ENCODE measurements at regions not wholly inside any gene's neighbourhood (a gene's known extent, or its start where the extent isn't known, plus 50 kb on each side); places are given as distances from the start of the nearest gene placed in this dataset.
"Not testable (repeated sequence)": the region's sequence is repeated elsewhere in the genome, so short reads cannot be mapped to it uniquely, and the experiment has no call there.

- no peaks in the 10 kb centered on the region for H3K4me1 Mint-ChIP-seq (ENCODE audit: low read depth)
- TF ChIP-seq, protein P1, sequence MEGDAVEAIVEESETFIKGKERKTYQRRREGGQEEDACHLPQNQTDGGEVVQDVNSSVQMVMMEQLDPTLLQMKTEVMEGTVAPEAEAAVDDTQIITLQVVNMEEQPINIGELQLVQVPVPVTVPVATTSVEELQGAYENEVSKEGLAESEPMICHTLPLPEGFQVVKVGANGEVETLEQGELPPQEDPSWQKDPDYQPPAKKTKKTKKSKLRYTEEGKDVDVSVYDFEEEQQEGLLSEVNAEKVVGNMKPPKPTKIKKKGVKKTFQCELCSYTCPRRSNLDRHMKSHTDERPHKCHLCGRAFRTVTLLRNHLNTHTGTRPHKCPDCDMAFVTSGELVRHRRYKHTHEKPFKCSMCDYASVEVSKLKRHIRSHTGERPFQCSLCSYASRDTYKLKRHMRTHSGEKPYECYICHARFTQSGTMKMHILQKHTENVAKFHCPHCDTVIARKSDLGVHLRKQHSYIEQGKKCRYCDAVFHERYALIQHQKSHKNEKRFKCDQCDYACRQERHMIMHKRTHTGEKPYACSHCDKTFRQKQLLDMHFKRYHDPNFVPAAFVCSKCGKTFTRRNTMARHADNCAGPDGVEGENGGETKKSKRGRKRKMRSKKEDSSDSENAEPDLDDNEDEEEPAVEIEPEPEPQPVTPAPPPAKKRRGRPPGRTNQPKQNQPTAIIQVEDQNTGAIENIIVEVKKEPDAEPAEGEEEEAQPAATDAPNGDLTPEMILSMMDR (IDR thresholded peaks at IDR 0.05), result peak; percentile 16
- peaks cover 2% of the 10 kb centered on the region for H3K9me3 Mint-ChIP-seq (ENCODE audit: low read depth)
- H3K4me3 Mint-ChIP-seq (ENCODE audit: unreplicated experiment), result no peak overlapping the region
- no peak for DNase-seq (ENCODE audit: low spot score)
- H3K27me3 Mint-ChIP-seq (ENCODE audit: low read depth), result peaks cover 4% of the 10 kb centered on the region
- no peak overlapping the region for H3K27ac Mint-ChIP-seq (ENCODE audit: unreplicated experiment)
- no peaks in the 10 kb centered on the region for H3K36me3 Mint-ChIP-seq (ENCODE audit: low read depth)
Observed at GRCh38 chr2:154507186-154507585, 191.3 kb upstream of the KCNJ3 start.

- H3K9me3 Mint-ChIP-seq (ENCODE audit: low read depth), result no peaks in the 10 kb centered on the region
Observed at GRCh38 chr2:154518872-154519271, 179.6 kb upstream of the KCNJ3 start.

GRCh38 chr2:154520951-154521350 is 177.5 kb upstream of the KCNJ3 start:
- H3K4me1 Mint-ChIP-seq (ENCODE audit: low read depth); DNase-seq (ENCODE audit: low spot score); H3K27me3 Mint-ChIP-seq (ENCODE audit: low read depth); H3K4me3 Mint-ChIP-seq (ENCODE audit: unreplicated experiment); H3K27ac Mint-ChIP-seq (ENCODE audit: unreplicated experiment); H3K36me3 Mint-ChIP-seq (ENCODE audit: low read depth); H3K9me3 Mint-ChIP-seq (ENCODE audit: low read depth): not testable (repeated sequence)

More at GRCh38 chr2:154518872-154519271, 179.6 kb upstream of the KCNJ3 start:
- Mint-ChIP-seq H3K27ac (ENCODE audit: unreplicated experiment) (no peak overlapping the region), H3K4me3 (ENCODE audit: unreplicated experiment) (no peak overlapping the region), H3K27me3 (ENCODE audit: low read depth) (peaks cover 11% of the 10 kb centered on the region), H3K4me1 (ENCODE audit: low read depth) (no peaks in the 10 kb centered on the region), H3K36me3 (ENCODE audit: low read depth) (no peaks in the 10 kb centered on the region)
- TF ChIP-seq, protein P1 (IDR thresholded peaks at IDR 0.05), result no peak
- DNase-seq (ENCODE audit: low spot score), result no peak

- Mint-ChIP-seq H3K9me3 (ENCODE audit: low read depth) (no peaks in the 10 kb centered on the region), H3K4me1 (ENCODE audit: low read depth) (no peaks in the 10 kb centered on the region), H3K27ac (ENCODE audit: unreplicated experiment) (no peak overlapping the region), H3K4me3 (ENCODE audit: unreplicated experiment) (no peak overlapping the region), H3K36me3 (ENCODE audit: low read depth) (no peaks in the 10 kb centered on the region), H3K27me3 (ENCODE audit: low read depth) (peaks cover 10% of the 10 kb centered on the region)
- DNase-seq (ENCODE audit: low spot score), result no peak
- TF ChIP-seq, protein P1 (IDR thresholded peaks at IDR 0.05), result no peak
Observed at GRCh38 chr2:154526234-154526633, 172.3 kb upstream of the KCNJ3 start.

- Mint-ChIP-seq H3K4me3 (ENCODE audit: unreplicated experiment) (no peak overlapping the region), H3K9me3 (ENCODE audit: low read depth) (no peaks in the 10 kb centered on the region), H3K27me3 (ENCODE audit: low read depth) (peaks cover 7% of the 10 kb centered on the region), H3K27ac (ENCODE audit: unreplicated experiment) (no peak overlapping the region), H3K36me3 (ENCODE audit: low read depth) (no peaks in the 10 kb centered on the region), H3K4me1 (ENCODE audit: low read depth) (peaks cover 3% of the 10 kb centered on the region)
- TF ChIP-seq, protein P1 (IDR thresholded peaks at IDR 0.05), result no peak
- DNase-seq (ENCODE audit: low spot score), result no peak
Observed at GRCh38 chr2:154527962-154528361, 170.5 kb upstream of the KCNJ3 start.

GRCh38 chr2:154532004-154532403 is 166.5 kb upstream of the KCNJ3 start:
- DNase-seq (ENCODE audit: low spot score), result no peak
- Mint-ChIP-seq H3K36me3 (ENCODE audit: low read depth) (no peaks in the 10 kb centered on the region), H3K4me3 (ENCODE audit: unreplicated experiment) (no peak overlapping the region), H3K27ac (ENCODE audit: unreplicated experiment) (no peak overlapping the region), H3K4me1 (ENCODE audit: low read depth) (peaks cover 3% of the 10 kb centered on the region), H3K27me3 (ENCODE audit: low read depth) (peaks cover 6% of the 10 kb centered on the region), H3K9me3 (ENCODE audit: low read depth) (no peaks in the 10 kb centered on the region)
- TF ChIP-seq, protein P1 (IDR thresholded peaks at IDR 0.05), result no peak
